ENCODE measurements at regions not wholly inside any gene's neighbourhood (a gene's known extent, or its start where the extent isn't known, plus 50 kb on each side); places are given as distances from the start of the nearest gene placed in this dataset.
"Not testable (repeated sequence)": the region's sequence is repeated elsewhere in the genome, so short reads cannot be mapped to it uniquely, and the experiment has no call there.

- no peak for DNase-seq (ENCODE audit: low spot score)
Measured at GRCh38 chr7:19623676-19624075, 85.2 kb downstream of the POLR1F start.

- no peak for DNase-seq (ENCODE audit: low spot score)
Measured at GRCh38 chr7:19621740-19622139, 87.1 kb downstream of the POLR1F start.

- no peak for DNase-seq (ENCODE audit: low spot score)
Measured at GRCh38 chr7:19620470-19620869, 88.4 kb downstream of the POLR1F start.

GRCh38 chr7:19619122-19619521 lies 89.7 kb downstream of the POLR1F start:
- DNase-seq (ENCODE audit: low spot score): no peak

GRCh38 chr7:19617901-19618300 lies 90.9 kb downstream of the POLR1F start:
- DNase-seq (ENCODE audit: low spot score): no peak

GRCh38 chr7:19610194-19610943 lies 98.5 kb downstream of the POLR1F start:
- no peak for DNase-seq (ENCODE audit: low spot score)

- DNase-seq (ENCODE audit: low spot score): no peak
Measured at GRCh38 chr7:19589446-19589845, 119.4 kb downstream of the POLR1F start.

- DNase-seq (ENCODE audit: low spot score): no peak
Measured at GRCh38 chr7:19587291-19587690, 121.5 kb downstream of the POLR1F start.

GRCh38 chr7:19585761-19586160 lies 123.1 kb downstream of the POLR1F start:
- DNase-seq (ENCODE audit: low spot score): no peak

- DNase-seq (ENCODE audit: low spot score): no peak
Measured at GRCh38 chr7:19575909-19576557, 132.8 kb downstream of the POLR1F start.

- DNase-seq (ENCODE audit: low spot score): no peak
Measured at GRCh38 chr7:19574131-19574530, 134.7 kb downstream of the POLR1F start.

GRCh38 chr7:19572566-19572965 lies 136.3 kb downstream of the POLR1F start:
- no peak for DNase-seq (ENCODE audit: low spot score)

GRCh38 chr7:19567011-19567410 lies 141.8 kb downstream of the POLR1F start:
- DNase-seq (ENCODE audit: low spot score): no peak

GRCh38 chr7:19565602-19566001 lies 143.2 kb downstream of the POLR1F start:
- DNase-seq (ENCODE audit: low spot score): no peak

- DNase-seq (ENCODE audit: low spot score): no peak
Measured at GRCh38 chr7:19561121-19561805, 147.6 kb downstream of the POLR1F start.

GRCh38 chr7:19560111-19560883 lies 148.5 kb downstream of the POLR1F start:
- DNase-seq (ENCODE audit: low spot score): no peak

GRCh38 chr7:19558527-19558926 lies 150.3 kb downstream of the POLR1F start:
- no peak for DNase-seq (ENCODE audit: low spot score)

- no peak for DNase-seq (ENCODE audit: low spot score)
Measured at GRCh38 chr7:19557726-19558465, 150.9 kb downstream of the POLR1F start.

GRCh38 chr7:19554581-19554980 lies 154.3 kb downstream of the POLR1F start:
- DNase-seq (ENCODE audit: low spot score): no peak

GRCh38 chr7:19552576-19552975 lies 156.3 kb downstream of the POLR1F start:
- no peak for DNase-seq (ENCODE audit: low spot score)

- not testable (repeated sequence) for DNase-seq (ENCODE audit: low spot score)
Measured at GRCh38 chr7:19549246-19549645, 159.6 kb downstream of the POLR1F start.
